ENCODE measurements at regions not wholly inside any gene's neighbourhood (a gene's known extent, or its start where the extent isn't known, plus 50 kb on each side); places are given as distances from the start of the nearest gene placed in this dataset.
"Not testable (repeated sequence)": the region's sequence is repeated elsewhere in the genome, so short reads cannot be mapped to it uniquely, and the experiment has no call there.

GRCh38 chr10:46782001-46782874, 129.0 kb upstream of the PTPN20 start:
- not testable (repeated sequence) for H3K27me3 ChIP-seq, H3K36me3 ChIP-seq, H3K9me3 ChIP-seq, H3K4me3 ChIP-seq, DNase-seq

- not testable (repeated sequence) for H3K36me3 ChIP-seq, H3K4me3 ChIP-seq, DNase-seq, H3K27me3 ChIP-seq, H3K9me3 ChIP-seq
Observed at GRCh38 chr10:46784665-46785064, 126.6 kb upstream of the PTPN20 start.

- not testable (repeated sequence) for H3K9me3 ChIP-seq, H3K27me3 ChIP-seq, H3K36me3 ChIP-seq, DNase-seq
- peak overlapping the region; percentile 73 for H3K4me3 ChIP-seq
Observed at GRCh38 chr10:46786125-46786517, 125.1 kb upstream of the PTPN20 start.

GRCh38 chr10:46786518-46787320, 124.5 kb upstream of the PTPN20 start:
- H3K36me3 ChIP-seq, H3K9me3 ChIP-seq, H3K27me3 ChIP-seq: not testable (repeated sequence)
- peak; percentile 70 for DNase-seq
- peak overlapping the region; percentile 73 for H3K4me3 ChIP-seq

- DNase-seq = peak; percentile 33
- Histone ChIP-seq H3K4me3 (peak overlapping the region; percentile 73), H3K27me3 (no peaks in the 10 kb centered on the region), H3K9me3 (no peaks in the 10 kb centered on the region), H3K36me3 (no peaks in the 10 kb centered on the region)
Observed at GRCh38 chr10:46787321-46787615, 124.0 kb upstream of the PTPN20 start.

GRCh38 chr10:46792657-46793357, 118.4 kb upstream of the PTPN20 start:
- not testable (repeated sequence) for H3K36me3 ChIP-seq, H3K9me3 ChIP-seq, H3K4me3 ChIP-seq, DNase-seq, H3K27me3 ChIP-seq

GRCh38 chr10:46796351-46796750, 114.9 kb upstream of the PTPN20 start:
- not testable (repeated sequence) for H3K4me3 ChIP-seq, H3K36me3 ChIP-seq, H3K9me3 ChIP-seq, DNase-seq, H3K27me3 ChIP-seq

GRCh38 chr10:46802010-46802409, 109.2 kb upstream of the PTPN20 start:
- not testable (repeated sequence) for H3K27me3 ChIP-seq, DNase-seq, H3K9me3 ChIP-seq, H3K36me3 ChIP-seq, H3K4me3 ChIP-seq

GRCh38 chr10:46803082-46803481, 108.1 kb upstream of the PTPN20 start:
- H3K9me3 ChIP-seq, H3K36me3 ChIP-seq, H3K27me3 ChIP-seq, DNase-seq, H3K4me3 ChIP-seq: not testable (repeated sequence)

GRCh38 chr10:46810222-46810621, 101.0 kb upstream of the PTPN20 start:
- H3K9me3 ChIP-seq, H3K4me3 ChIP-seq, H3K27me3 ChIP-seq, H3K36me3 ChIP-seq, DNase-seq: not testable (repeated sequence)

- H3K27me3 ChIP-seq, H3K36me3 ChIP-seq, DNase-seq, H3K9me3 ChIP-seq, H3K4me3 ChIP-seq: not testable (repeated sequence)
Observed at GRCh38 chr10:46816126-46816525, 95.1 kb upstream of the PTPN20 start.

GRCh38 chr10:46840393-46841050, 70.7 kb upstream of the PTPN20 start:
- H3K36me3 ChIP-seq, H3K9me3 ChIP-seq, H3K4me3 ChIP-seq, DNase-seq, H3K27me3 ChIP-seq: not testable (repeated sequence)

- not testable (repeated sequence) for H3K9me3 ChIP-seq, H3K36me3 ChIP-seq, DNase-seq, H3K27me3 ChIP-seq, H3K4me3 ChIP-seq
Observed at GRCh38 chr10:46841051-46841593, 70.1 kb upstream of the PTPN20 start.

GRCh38 chr10:46845194-46845593, 66.0 kb upstream of the PTPN20 start:
- not testable (repeated sequence) for H3K27me3 ChIP-seq, H3K4me3 ChIP-seq, H3K9me3 ChIP-seq, DNase-seq, H3K36me3 ChIP-seq

- H3K4me3 ChIP-seq = not testable (repeated sequence)
Observed at GRCh38 chr10:46845640-46846039, 65.6 kb upstream of the PTPN20 start.

GRCh38 chr10:46860753-46861152, 50.5 kb upstream of the PTPN20 start:
- not testable (repeated sequence) for H3K9me3 ChIP-seq, H3K27me3 ChIP-seq, H3K36me3 ChIP-seq, H3K4me3 ChIP-seq, DNase-seq

More at GRCh38 chr10:46845640-46846039, 65.6 kb upstream of the PTPN20 start:
- not testable (repeated sequence) for H3K36me3 ChIP-seq, H3K9me3 ChIP-seq, DNase-seq, H3K27me3 ChIP-seq
